HG02588 (cell line): ENCODE measurements at regions not wholly inside any gene's neighbourhood (a gene's known extent, or its start where the extent isn't known, plus 50 kb on each side); places are given as distances from the start of the nearest gene placed in this dataset.
"Not testable (repeated sequence)": the region's sequence is repeated elsewhere in the genome, so short reads cannot be mapped to it uniquely, and the experiment has no call there.

Experiments
- ATAC-seq: cut with Tn5 transposase; IDR thresholded peaks from one replicate; pipeline ENCODE4 v1.9.1; 2021; ENCODE audit warnings: mild to moderate bottlenecking, moderate library complexity; ENCODE audit not compliant: unreplicated experiment

DNA sequence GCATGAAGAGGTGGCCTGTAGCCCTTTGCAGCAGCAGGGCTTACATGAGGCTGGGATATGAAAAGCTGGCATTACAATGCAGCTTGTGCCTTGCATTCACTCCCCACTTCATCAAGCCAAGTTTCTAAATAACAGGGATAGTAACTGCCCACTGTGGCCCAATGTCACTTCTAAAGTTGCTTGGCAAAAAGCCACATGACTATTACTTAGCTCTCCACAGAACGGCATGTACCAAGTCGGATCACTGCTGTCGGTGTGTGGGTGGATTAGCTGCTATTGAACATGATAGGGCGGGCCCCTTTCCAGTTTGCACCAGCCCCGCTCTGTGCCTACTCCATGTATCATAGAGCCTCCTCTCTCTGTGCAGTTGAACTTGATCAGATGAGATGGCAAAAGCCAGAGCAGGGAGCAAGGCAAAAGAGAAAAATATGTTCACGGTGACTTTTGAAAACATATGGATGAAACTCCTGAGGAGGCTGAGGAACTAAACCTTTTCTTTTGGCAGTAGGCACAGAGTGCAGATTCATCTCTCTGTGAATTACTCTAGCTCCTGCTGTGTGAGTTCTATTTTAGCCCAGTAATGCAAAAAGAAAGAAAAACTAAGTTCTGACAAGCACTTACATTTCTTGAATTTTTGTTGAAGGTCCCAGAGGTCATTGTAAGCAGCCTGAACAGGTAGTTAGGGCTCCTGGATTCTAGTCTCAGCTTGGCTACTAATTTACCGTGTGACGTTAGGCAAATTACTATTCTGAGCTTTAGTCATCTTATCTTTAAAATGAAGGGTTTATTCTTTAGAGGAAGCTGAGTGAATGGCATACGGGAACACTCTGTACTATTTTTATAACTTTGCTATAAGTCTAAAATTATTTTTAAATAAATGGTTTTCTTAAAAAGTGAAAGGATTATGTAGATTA is 125.6 kb upstream of the NBPF9 start:
- ATAC-seq: not testable (repeated sequence)

DNA sequence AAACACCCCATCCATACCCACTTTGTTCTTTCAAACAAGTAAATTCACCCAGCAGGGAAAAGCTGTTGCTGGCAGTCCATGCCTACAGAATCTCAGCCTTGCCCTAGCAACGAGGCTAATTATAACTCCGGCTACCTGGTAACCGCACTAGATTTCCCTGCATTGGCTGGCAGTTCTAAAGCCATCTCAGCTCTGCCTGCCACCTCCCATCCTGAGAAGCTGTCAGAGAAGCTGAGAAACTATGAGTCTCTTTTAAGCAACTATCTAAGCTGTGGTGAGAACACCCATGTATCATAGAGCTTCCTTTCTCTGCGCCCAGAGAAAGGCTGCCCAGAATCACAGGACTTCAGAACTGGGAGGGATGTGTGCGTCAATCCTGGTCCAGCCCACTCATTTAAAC is 126.5 kb upstream of the NBPF9 start:
- ATAC-seq: not testable (repeated sequence)

DNA sequence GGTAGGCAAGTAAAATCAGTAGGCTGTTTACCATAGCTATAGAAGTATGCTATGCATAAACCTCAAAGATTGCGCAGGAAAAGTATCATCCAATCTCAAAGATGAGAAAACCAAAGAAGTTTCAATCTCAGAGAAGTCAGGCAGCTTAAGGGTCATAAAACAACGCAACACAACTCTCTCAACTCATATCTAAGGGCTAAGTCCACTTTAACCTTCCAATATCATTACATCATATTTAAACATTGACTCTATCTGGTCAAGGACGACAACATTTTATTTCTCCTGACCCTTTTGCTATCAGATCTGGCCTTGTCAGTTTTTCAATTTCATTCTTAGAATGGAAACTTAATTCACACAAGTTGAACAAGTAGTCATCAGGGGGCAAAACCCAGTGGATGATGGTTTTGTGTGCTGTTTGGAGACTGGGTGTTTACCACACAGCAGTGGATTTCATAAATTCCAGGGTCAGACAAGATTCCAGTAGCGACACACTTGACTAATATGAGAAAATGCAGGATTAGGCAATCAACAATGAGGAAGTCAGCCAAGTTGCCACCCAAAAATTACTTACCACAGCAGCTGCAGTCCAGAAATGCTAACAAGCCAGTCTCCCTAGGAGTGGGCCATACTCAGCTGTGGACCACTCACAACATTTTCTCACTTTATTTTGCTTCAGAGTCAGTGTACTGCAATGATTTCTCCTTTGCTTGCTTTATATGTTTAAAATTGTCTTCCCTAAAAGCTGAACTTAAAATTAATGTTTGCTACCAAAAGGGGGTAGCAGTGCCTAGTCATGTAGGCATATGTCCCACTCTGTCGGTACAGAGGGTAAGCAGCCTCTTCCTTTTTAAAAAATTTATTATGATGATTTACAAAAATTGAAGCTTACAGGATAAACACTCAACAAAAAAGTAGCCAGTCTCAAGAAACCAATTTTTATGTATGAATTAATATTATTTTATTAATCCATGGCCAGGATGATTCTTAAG is 131.9 kb upstream of the NBPF9 start:
- not testable (repeated sequence) for ATAC-seq

DNA sequence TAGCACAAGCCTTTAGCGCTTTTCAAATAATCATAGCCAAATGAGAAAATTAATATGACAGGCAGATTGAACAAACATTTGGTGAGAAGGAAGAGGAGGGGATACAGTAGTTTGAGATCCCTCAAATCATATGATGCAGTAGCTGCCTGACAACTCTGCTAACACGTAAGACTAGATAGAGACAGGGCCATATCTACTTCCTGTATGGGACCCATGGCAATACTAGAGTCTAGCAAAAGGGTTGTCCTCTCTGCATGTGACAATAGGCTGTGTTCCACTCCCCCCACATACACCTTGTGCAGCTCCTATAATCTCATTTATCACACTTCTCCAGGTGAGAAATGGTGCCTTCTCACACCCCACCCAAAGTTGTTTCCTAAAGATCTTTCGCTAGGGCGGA is 134.2 kb upstream of the NBPF9 start:
- not testable (repeated sequence) for ATAC-seq

DNA sequence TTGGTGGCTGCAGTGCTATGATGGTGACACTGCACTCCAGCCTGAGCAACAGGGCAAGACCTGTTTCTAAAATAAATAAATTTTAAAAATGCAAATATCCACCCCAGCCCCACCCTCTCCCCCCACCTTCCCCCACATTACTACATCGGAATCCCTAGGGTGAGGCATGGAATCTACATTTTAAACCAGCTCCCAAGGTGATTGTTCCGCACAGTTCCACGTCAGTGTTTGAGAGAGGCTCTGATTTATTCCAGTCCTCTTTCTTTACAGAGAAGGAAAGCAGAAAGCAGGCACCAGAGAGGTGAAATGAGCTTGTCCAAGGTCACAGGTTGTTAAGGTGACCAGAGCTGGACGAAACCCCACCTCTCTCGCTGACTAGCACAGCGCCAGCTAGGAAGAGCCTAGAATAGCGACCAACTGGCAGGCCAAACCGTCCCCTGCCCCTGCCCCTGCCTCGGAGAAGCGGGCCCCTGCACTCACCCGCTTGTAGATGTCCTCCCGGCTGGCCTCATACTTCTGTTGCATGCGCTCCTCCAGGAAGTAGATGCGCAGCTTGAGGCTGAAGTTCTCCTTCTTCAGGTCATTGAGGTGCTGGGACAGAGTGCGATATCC is 136.7 kb upstream of the NBPF9 start:
- not testable (repeated sequence) for ATAC-seq

DNA sequence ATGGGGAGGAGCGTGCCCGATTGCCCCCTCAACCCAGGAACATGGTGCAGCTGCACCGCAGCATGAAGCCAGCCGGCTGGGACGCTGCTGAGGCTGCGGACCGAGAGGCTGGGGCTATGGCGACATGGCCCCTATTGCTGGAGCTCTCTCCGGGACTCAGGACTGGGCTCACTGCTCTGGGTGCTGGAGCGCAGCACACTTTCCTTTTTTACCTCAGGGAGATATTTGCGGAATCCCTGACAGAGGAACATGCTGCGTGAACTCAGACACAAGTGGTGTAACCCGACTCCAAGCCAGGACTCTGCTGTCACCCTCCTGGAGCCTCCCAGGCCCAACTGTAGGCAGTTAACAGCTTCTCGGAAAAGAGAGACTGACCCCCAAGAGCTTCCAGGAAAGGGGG is 137.2 kb upstream of the NBPF9 start:
- ATAC-seq: not testable (repeated sequence)

DNA sequence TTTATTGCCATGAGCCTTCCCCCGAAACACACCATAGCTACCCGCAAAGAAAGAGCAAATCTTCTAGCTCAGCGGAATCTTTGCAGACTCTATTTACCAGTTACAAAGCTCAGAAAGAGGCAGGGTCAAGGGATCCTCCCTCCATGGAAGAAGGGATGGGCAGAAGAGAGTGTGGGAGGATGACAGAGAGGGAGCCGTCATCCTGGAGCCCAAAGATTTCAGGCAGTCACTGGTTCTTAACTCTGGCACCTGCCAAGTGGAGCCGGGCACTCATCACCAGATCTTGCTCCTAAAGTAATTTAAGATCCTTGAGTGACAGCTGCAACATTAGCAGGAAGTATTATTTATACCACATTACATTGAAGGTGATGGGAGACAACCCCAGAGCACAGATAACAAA is 137.9 kb upstream of the NBPF9 start:
- ATAC-seq: not testable (repeated sequence)

DNA sequence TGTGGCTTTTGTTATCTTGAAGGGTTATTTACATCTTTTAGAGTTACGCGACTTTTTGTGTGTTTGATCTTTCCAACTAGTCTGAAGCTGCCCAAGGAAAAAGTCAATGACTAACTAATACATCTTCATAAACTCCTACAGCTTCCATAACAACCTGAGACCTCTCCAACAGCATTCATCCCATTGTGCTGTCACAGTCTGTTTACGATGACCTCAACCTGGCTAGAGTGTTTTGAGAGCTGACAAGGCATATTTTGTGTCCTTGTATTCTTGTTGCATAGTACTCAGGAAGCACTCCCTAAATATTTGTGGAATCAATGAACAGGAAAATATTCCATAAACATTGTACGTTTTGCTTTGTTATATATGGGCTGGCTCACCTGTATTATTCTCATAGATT is 140.2 kb upstream of the NBPF9 start:
- ATAC-seq: not testable (repeated sequence)

DNA sequence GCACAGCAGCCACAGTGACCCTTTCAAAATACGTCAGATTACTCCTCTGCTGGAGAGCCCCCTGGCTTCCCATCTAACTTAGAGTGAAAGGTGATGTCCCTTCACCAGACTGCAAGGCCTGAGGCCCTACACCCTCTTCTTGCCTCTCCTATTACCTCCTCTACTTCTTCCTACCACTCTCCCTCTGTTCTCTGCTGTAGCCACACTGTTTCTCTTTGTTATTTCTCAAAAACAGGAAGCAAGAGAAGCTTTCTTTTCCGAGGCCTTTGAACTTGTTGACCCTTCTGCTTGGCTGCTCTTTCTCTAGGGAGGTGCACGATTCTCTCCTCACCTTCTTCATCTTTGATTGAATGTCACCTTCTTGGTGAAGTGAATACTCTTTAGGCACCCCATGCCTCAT is 141.3 kb upstream of the NBPF9 start:
- not testable (repeated sequence) for ATAC-seq

DNA sequence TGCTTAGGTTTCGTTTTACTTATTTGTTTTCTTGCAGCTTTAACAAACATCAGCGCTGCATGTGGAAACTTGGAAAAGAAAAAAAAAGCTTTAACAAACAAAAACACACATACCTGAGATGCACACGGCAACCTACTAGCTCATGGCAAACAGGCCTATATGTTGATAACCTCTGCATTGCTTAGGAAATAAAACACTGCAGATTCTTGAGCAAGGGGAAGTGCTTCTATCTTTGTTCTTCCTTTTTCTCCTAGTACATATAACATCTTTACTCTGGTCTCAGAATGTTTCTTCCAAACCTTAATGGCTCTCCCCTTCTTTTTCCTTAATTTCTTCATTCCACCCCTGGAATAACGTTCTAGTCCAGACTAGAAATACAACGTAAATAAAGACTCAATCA is 142.9 kb upstream of the NBPF9 start:
- ATAC-seq: not testable (repeated sequence)

DNA sequence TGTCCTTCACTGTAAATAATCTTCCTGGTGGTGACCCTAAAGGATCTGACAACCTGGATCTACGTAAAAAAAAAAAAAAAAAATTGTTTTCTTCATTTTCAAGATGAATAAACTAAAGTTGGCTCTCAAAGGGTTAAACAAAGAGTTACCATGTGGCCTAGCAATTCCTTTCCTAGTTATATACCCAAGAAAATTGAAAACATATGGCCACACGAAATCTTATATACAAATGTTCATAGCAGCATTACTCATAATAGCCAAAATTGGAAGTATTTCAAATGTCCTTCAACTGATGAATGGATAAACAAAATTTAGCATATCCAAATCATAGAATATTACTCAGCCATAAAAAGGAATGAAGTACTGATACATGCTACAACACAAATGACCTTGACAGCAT is 145.3 kb upstream of the NBPF9 start:
- ATAC-seq: not testable (repeated sequence)

DNA sequence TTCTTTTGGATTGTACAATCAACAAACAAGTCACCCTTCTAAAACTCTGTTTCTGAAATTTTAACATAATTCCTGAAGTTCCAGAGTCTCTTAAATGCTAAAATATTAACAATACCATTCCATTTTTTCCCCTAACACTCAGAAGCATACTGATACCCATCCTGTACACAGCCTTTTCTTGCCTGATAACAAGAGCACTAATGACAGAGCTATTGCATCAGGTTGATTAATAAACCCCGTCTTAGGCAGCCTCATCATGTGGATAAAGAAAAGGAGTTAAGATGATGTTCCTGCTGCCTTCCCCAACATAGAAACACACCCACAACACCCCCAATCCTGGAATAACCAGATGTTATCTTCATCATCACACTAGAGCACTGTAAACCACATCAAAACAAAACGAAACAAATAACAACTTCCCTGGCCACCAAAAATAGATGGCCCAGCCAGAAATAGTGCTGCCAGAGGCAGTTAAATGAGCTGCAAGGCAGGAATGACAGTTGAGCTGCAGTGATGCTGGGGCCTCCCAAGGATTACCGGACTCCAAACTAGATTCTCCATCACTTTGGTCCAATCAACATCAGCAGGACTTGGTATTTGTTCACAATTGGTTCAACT is 146.6 kb upstream of the NBPF9 start:
- not testable (repeated sequence) for ATAC-seq

DNA sequence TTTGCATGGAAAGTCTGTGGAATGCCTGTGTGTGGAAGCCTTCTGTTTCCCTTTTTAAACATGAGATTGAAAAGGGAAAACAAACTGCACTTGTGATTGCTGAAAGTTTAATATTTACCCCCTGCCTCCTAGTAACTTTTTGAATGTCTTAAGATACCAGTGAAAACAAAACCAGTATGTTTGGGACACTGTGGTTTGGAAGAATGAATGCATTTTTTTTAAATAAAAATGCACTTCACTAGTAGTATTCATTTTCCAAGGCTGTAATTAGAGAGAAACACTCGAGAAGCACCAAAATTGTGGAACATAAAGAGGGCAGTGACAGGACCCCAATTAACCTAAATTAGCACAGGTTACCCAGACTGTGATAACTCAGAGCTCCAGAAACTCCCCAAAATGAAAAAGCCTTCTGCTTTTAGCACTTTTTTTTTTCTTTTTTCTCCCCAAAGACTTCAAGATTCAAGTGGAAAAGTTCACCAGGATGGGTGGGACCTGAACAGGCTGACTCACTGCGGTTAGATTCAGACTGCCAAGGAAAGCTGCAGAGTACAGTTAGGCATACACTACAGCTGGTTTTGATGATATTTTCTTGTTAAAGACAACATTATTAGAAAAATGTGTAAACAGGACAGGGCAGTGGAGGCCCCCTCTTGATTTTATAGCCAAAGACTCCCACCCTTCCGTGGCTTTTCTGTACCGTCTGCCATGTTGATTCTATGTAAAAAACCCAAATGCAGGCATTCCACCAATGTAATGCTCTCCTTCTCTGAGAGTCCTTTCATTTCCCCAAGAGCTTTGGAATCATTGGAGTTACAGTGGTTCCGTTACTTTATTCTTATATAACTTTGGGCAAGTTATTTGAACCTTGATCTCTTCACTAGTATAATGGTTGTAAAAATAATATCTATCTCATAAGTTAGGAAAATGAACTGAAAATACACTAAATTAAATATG is 151.8 kb upstream of the NBPF9 start:
- ATAC-seq: not testable (repeated sequence)

DNA sequence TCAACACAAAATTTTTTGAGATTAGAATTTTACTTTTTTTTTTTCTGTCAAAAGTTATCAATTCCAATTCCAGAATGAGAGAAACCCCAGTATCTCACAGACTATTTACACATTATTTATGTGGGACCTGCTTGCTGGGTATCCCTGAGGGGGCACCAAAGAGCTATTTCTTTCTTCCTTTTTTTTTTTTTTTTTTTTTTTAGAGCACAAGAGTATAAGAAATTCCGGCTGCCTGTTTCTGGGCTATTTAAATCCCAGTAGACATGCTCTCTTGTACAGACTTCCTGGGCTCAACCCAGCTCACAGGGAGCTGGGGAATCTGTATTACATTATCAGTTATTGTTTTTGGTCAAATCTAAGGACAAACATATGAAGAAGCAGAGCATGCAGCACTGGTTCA is 156.9 kb upstream of the NBPF9 start:
- not testable (repeated sequence) for ATAC-seq

DNA sequence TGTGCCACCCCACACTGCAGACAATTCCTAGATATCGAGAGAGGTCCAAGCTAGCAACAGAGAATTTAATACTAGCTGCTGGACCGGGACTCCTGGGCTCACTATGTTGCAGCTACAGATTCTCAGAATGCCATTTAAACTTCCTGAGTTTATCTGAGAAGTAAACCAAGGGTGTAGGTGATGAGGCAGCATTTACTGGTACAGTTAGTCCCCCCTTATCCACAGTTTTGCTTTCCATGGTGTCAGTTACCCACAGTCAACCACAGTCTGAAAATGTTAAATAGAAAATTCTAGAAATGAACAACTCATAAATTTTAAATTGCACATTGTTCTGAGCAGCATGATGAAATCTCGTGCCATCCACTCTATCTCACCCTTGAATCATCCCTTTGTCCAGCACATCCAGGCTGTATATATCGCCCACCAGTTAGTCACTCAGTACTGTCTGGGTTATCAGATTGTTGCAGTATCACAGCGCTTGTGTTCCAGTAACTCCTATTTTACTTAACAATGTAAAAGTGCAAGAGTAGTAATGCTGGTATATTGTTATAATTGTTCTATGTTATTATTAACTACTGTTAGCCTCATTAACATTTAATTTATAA is 157.5 kb upstream of the NBPF9 start:
- ATAC-seq: not testable (repeated sequence)

DNA sequence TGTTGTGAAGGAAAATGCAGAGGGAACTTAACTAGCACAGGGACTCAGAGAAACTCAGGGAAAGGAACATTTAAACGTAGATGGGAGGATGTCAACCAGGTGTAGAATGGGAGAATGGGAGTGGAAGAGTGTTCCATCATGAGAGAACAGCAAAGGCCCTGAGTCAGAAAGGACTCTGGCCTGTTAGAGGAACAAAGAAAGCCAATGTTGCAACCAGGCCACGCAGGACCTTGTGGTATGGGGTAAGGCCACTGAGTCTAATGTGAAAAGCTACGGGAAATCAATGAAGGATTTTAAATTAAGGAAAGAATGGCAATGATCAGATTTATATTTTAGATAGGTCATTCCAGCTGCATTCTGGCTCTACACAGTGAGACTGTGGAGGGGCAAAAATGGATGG is 163.9 kb upstream of the NBPF9 start:
- ATAC-seq: not testable (repeated sequence)

DNA sequence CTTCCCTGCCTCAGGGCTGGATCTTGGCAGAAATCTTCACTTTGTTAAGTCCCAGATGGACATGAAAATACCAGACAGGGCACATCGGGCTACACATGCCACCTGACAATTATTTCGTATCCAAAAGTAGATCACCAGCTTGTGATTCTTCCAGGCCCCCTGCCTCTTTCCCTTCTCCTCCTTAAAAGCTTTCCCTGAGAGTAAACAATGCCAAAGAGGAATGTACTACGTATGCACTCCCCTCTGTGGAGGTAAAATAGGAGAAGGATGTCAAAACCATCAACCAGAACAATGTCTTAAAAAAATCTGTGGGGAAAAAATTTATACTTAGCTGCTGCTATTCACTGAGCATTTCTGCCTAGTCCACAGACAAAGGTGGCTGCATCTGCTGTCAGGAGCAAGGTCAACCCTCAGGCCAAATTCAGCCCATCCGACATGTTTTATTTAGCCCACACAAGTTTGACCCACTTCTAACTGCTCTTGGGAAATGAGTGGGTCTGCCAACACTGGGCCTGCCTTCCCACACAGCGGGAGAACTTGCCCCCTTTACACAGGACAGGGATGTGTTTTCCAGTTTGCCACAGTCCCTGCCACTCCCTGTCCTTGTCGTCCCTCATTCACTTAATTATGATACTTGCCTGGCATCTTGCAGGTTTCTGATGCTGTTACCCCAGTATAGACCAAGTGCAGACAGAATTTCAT is 165.8 kb upstream of the NBPF9 start:
- ATAC-seq: not testable (repeated sequence)

DNA sequence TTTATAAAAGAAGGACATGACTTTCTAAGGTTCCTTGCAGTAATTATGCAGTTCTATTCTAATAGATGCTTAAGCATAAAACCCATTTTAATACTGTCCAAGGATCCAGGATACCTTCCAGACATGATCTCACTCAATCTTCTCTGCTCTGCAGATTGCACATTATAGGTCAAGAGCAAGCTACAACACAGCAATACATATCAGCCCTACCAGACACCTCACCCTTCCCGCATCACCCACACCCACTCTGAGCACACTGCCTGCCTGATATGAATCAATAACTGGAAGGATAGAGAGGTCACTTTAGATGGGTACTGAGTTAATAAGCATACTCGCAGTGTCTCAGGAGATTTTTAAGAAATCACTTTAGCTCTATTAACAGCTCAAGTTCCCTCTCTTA is 166.5 kb upstream of the NBPF9 start:
- not testable (repeated sequence) for ATAC-seq
